ENCODE measurements at regions not wholly inside any gene's neighbourhood (a gene's known extent, or its start where the extent isn't known, plus 50 kb on each side); places are given as distances from the start of the nearest gene placed in this dataset.

DNA sequence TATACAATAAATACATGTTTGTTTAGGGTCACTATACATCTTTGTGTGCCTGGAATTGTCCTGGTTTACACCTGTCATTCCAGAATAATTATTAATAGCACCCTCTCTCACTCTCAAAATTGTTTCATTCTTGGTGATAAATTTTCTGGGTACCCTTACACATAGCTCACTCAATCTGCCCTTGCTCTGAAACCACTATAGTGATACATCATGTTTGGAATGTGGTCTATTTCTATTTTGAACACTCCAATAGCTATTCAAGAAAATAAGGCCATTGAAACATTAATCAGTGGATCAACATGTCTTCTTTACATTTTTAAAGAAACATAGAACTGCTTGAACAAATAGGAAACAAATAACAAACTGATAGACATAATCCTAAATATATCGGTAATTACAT, 158.7 kb downstream of the ARRDC3 start:
- WGBS, 2 experiments: 83% methylated on average over 1 of the region's 1 CpG; no CpG with 5 or more reads in 1 of the 2 experiments
- H3K4me1 ChIP-seq (ENCODE audit: control insufficient read depth, insufficient read depth, low read length): no peaks in the 10 kb centered on the region

DNA sequence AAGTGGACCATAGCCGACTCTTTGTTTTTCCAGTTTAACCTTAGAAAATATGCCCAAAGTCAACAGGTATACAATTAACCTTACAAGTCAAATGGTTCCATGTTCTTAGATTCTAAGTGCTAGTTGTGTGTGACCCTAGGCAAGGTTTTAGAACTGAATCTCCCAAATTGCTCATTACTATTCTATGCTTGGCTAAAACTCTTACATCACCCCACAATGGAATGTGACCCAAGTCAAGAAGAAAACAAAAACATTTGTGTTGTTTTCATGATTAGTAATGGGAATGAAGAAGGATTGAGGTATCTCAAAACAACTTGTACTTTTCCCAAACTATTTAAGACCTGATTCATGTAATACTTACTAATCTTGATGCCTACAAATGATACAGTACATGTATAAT, 159.2 kb downstream of the ARRDC3 start:
- no peak overlapping the region for H3K4me3 ChIP-seq (ENCODE audit: insufficient read depth, low read depth, low read length)
- H3K4me1 ChIP-seq (ENCODE audit: control insufficient read depth, insufficient read depth, low read length): no peaks in the 10 kb centered on the region
- H3K36me3 ChIP-seq (ENCODE audit: control insufficient read depth, insufficient read depth, low read length): no peaks in the 10 kb centered on the region
- H3K27me3 ChIP-seq (ENCODE audit: control insufficient read depth, insufficient read depth, low read length, poor library complexity, severe bottlenecking): no peaks in the 10 kb centered on the region
- WGBS, 2 experiments: 80 to 90% methylated on average over 1 of the region's 1 CpG
- no peak overlapping the region for H3K27ac ChIP-seq (ENCODE audit: insufficient read depth, low read depth, low read length, poor library complexity, severe bottlenecking)
- no peaks in the 10 kb centered on the region for H3K9me3 ChIP-seq (ENCODE audit: control insufficient read depth, low read length)

More for the DNA sequence above, 158.7 kb downstream of the ARRDC3 start:
- Histone ChIP-seq H3K4me3 (ENCODE audit: insufficient read depth, low read depth, low read length) (no peak overlapping the region), H3K27me3 (ENCODE audit: control insufficient read depth, insufficient read depth, low read length, poor library complexity, severe bottlenecking) (no peaks in the 10 kb centered on the region), H3K9me3 (ENCODE audit: control insufficient read depth, low read length) (no peaks in the 10 kb centered on the region), H3K27ac (ENCODE audit: insufficient read depth, low read depth, low read length, poor library complexity, severe bottlenecking) (no peak overlapping the region), H3K36me3 (ENCODE audit: control insufficient read depth, insufficient read depth, low read length) (no peaks in the 10 kb centered on the region)

DNA sequence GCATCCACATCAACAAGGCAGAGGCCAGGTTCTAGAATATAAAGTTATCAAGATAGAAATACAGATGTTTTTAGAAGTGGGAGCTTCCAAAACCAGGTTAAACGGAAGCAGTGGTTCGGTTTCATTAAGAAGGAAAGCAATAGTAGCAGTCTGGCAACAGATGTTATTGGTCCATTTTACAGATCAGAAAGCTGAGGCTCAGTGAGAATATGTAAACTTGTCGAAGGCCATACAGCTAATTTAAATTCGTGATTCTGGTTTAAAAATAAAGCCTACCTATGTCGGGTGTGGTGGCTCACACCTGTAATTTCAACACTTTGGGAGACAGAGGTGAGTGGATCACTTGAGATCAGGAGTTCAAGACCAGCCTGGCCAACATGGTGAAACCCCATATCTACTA, 160.6 kb downstream of the ARRDC3 start:
- no peaks in the 10 kb centered on the region for H3K27me3 ChIP-seq (ENCODE audit: control insufficient read depth, insufficient read depth, low read length, poor library complexity, severe bottlenecking)
- H3K4me3 ChIP-seq (ENCODE audit: insufficient read depth, low read depth, low read length): no peak overlapping the region
- no peaks in the 10 kb centered on the region for H3K9me3 ChIP-seq (ENCODE audit: control insufficient read depth, low read length)
- H3K27ac ChIP-seq (ENCODE audit: insufficient read depth, low read depth, low read length, poor library complexity, severe bottlenecking): no peak overlapping the region
- no peaks in the 10 kb centered on the region for H3K4me1 ChIP-seq (ENCODE audit: control insufficient read depth, insufficient read depth, low read length)
- 93 to 95% methylated on average over 5 of the region's 5 CpGs for WGBS, 2 experiments
- no peaks in the 10 kb centered on the region for H3K36me3 ChIP-seq (ENCODE audit: control insufficient read depth, insufficient read depth, low read length)

DNA sequence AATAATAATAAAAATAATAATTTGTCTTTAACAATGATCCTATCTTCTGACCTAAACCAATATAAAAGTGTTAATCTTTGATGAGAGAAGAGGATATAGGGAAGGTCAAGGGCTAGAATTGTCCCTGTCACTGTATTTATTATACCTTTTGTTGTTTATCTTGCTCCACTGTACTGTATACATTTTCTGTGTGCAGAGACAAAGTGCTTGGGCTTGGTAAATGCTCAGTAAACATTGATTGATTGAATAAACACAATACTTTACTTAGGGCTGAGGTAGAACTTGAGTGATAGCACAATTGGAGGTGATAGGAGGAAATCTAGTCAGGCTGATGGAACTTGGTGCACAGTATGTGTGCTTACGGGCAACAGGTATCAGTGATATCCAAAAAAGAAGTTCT, 161.2 kb downstream of the ARRDC3 start:
- no peaks in the 10 kb centered on the region for H3K27me3 ChIP-seq (ENCODE audit: control insufficient read depth, insufficient read depth, low read length, poor library complexity, severe bottlenecking)
- 93 to 97% methylated on average over 1 of the region's 1 CpG for whole genome bisulfite sequencing, 2 experiments
- no peaks in the 10 kb centered on the region for H3K36me3 ChIP-seq (ENCODE audit: control insufficient read depth, insufficient read depth, low read length)
- no peaks in the 10 kb centered on the region for H3K4me1 ChIP-seq (ENCODE audit: control insufficient read depth, insufficient read depth, low read length)
- H3K27ac ChIP-seq (ENCODE audit: insufficient read depth, low read depth, low read length, poor library complexity, severe bottlenecking): no peak overlapping the region
- no peak overlapping the region for H3K4me3 ChIP-seq (ENCODE audit: insufficient read depth, low read depth, low read length)
- H3K9me3 ChIP-seq (ENCODE audit: control insufficient read depth, low read length): no peaks in the 10 kb centered on the region

DNA sequence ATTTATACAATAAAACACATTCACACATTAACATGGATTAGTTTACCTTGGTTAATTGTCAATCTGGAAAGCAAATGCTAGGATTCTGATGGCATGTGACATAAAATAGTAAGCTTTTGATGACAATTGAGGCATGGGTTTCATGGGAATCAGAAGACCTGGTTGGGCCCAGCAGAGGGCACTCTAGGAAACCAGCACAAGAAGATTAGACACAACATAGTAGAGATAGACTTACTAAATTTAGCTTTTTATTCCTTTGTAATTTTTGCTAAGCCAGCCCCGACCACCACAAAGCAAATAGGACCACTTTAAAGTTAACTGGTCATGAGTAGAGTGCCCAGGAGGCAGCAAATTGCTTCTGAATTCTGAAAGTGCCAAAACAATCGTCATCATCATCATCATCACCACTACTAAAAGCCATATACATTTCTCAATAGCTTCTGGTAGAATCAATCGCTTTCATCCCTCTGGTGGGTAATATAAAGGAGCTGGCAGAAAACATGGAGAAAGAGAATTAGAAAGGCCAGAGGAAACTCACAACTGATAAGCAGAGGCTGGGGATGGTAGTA, 163.2 kb downstream of the ARRDC3 start:
- 90% methylated on average over 3 of the region's 3 CpGs for WGBS, 2 experiments
- no peaks in the 10 kb centered on the region for H3K4me1 ChIP-seq (ENCODE audit: control insufficient read depth, insufficient read depth, low read length)
- H3K36me3 ChIP-seq (ENCODE audit: control insufficient read depth, insufficient read depth, low read length): no peaks in the 10 kb centered on the region
- H3K4me3 ChIP-seq (ENCODE audit: insufficient read depth, low read depth, low read length): no peak overlapping the region
- no peaks in the 10 kb centered on the region for H3K9me3 ChIP-seq (ENCODE audit: control insufficient read depth, low read length)
- H3K27ac ChIP-seq (ENCODE audit: insufficient read depth, low read depth, low read length, poor library complexity, severe bottlenecking): no peak overlapping the region
- H3K27me3 ChIP-seq (ENCODE audit: control insufficient read depth, insufficient read depth, low read length, poor library complexity, severe bottlenecking): no peaks in the 10 kb centered on the region

DNA sequence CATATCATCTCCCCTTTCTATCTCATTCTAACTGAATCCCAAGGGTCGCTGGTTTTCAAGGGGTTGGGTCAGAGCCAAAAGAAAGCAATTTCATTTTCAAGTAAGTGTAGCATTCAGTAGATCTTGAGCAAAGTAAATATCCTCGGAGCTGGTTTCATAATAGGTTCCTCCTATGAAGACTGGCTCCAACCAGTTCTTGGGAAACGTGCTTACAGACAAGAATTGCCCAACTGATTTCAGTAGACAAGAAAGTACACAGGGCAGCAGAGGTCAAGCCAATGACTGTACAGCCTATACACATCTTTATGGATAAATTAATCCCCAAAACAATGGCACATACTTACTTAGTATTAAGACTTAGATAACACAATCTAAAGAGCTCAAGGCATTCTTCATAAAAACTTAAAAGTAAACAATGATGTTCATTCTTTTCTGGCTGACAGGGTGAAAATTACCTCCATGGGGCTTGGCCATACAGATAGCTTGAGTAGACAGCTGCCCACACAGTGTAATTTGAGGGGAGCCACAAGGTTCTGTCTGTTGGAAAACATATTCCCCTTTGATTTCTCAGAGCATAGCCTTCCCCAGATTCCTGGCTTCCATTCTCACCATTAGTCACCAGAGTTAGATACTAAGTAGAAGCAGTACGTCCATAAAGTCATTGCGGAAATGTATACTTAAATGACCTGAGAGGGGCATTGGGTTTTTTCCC, 163.9 kb downstream of the ARRDC3 start:
- H3K4me3 ChIP-seq (ENCODE audit: insufficient read depth, low read depth, low read length): no peak overlapping the region
- no peaks in the 10 kb centered on the region for H3K4me1 ChIP-seq (ENCODE audit: control insufficient read depth, insufficient read depth, low read length)
- H3K27me3 ChIP-seq (ENCODE audit: control insufficient read depth, insufficient read depth, low read length, poor library complexity, severe bottlenecking): no peaks in the 10 kb centered on the region
- WGBS, 2 experiments: 91 to 93% methylated on average over 4 to 5 of the region's 5 CpGs
- no peaks in the 10 kb centered on the region for H3K36me3 ChIP-seq (ENCODE audit: control insufficient read depth, insufficient read depth, low read length)
- no peaks in the 10 kb centered on the region for H3K9me3 ChIP-seq (ENCODE audit: control insufficient read depth, low read length)
- no peak overlapping the region for H3K27ac ChIP-seq (ENCODE audit: insufficient read depth, low read depth, low read length, poor library complexity, severe bottlenecking)

DNA sequence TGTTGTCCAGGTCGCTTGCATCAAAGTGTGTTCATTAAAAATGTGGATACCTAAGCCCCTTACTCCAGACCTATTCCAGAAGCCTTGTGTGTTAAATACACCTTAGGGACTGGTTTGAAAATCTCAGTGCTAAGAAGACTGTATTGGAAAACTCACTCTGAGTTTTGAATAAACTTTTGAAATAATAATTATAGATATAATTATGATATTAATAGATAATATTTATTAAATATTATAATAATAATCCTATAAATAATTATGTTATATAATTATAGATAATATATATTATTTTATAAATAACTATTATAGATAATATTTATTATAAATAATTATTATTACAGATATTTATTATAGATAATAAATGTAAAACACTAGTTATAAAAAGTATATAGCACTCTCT, 165.3 kb downstream of the ARRDC3 start:
- Histone ChIP-seq H3K36me3 (ENCODE audit: control insufficient read depth, insufficient read depth, low read length) (no peaks in the 10 kb centered on the region), H3K4me1 (ENCODE audit: control insufficient read depth, insufficient read depth, low read length) (no peaks in the 10 kb centered on the region), H3K27me3 (ENCODE audit: control insufficient read depth, insufficient read depth, low read length, poor library complexity, severe bottlenecking) (no peaks in the 10 kb centered on the region), H3K27ac (ENCODE audit: insufficient read depth, low read depth, low read length, poor library complexity, severe bottlenecking) (no peak overlapping the region), H3K9me3 (ENCODE audit: control insufficient read depth, low read length) (no peaks in the 10 kb centered on the region), H3K4me3 (ENCODE audit: insufficient read depth, low read depth, low read length) (no peak overlapping the region)
- WGBS, 2 experiments: 94 to 100% methylated on average over 1 of the region's 1 CpG

DNA sequence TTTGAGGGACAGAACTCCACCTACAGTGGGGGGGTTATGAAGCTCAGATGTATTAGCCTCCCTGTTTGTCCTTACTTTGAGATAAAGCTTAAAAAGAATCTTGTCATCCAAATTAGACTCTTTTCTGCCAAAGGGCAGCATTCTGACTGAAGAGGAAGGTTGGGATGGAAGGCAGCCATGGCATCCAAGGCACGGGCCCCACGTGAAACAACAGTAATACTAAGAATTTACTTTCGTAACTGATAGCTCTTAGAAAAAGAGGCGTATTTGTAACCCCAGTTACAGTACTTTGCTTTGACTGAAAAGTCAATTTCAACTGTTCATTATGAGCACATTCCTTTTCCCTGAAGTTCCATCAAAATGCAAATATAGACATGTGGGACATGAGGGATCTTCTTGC, 168.5 kb downstream of the ARRDC3 start:
- no peak overlapping the region for H3K27ac ChIP-seq (ENCODE audit: insufficient read depth, low read depth, low read length, poor library complexity, severe bottlenecking)
- H3K27me3 ChIP-seq (ENCODE audit: control insufficient read depth, insufficient read depth, low read length, poor library complexity, severe bottlenecking): no peaks in the 10 kb centered on the region
- H3K36me3 ChIP-seq (ENCODE audit: control insufficient read depth, insufficient read depth, low read length): no peaks in the 10 kb centered on the region
- H3K4me1 ChIP-seq (ENCODE audit: control insufficient read depth, insufficient read depth, low read length): peaks cover 9% of the 10 kb centered on the region
- no peak overlapping the region for H3K4me3 ChIP-seq (ENCODE audit: insufficient read depth, low read depth, low read length)
- H3K9me3 ChIP-seq (ENCODE audit: control insufficient read depth, low read length): no peaks in the 10 kb centered on the region
- WGBS, 2 experiments: 94 to 95% methylated on average over 4 of the region's 4 CpGs
